HCT116 (cell line): ENCODE measurements at regions not wholly inside any gene's neighbourhood (a gene's known extent, or its start where the extent isn't known, plus 50 kb on each side); places are given as distances from the start of the nearest gene placed in this dataset.

Experiments used
- CTCF ChIP-seq, 3 experiments: fragments of 200-600 bp in 1 of 3; sonication (generic) in 1 of 3; IDR thresholded peaks in 2 of 3; conservative IDR thresholded peaks in 1 of 3; 2 replicates each; pipeline ENCODE4 v1.5.1; 2012 to 2017; ENCODE audit warnings: low read depth in 2 of 3, low read length in 2 of 3, antibody characterized with exemption in 1 of 3, borderline replicate concordance in 1 of 3, control low read depth in 1 of 3, mild to moderate bottlenecking in 1 of 3, mixed read lengths in 1 of 3, mixed run types in 1 of 3, moderate library complexity in 1 of 3; ENCODE audit not compliant: insufficient read depth in 1 of 3
- EZH2phosphoT487 ChIP-seq: fragments of 200-600 bp; IDR thresholded peaks from 2 replicates; pipeline ENCODE4 v1.6.1; 2018; ENCODE audit warnings: antibody characterized with exemption, borderline replicate concordance
- JUND ChIP-seq: IDR thresholded peaks from 2 replicates; pipeline ENCODE4 v1.6.1; 2012
- POLR2A ChIP-seq: IDR thresholded peaks from 2 replicates; pipeline ENCODE4 v1.7.0; 2011; ENCODE audit warnings: borderline replicate concordance; ENCODE audit not compliant: insufficient read depth, insufficient read length; ENCODE audit errors: extremely low read depth
- REST ChIP-seq: IDR thresholded peaks from 2 replicates; pipeline ENCODE4 v1.6.1; 2012; ENCODE audit warnings: low read depth
- SP1 ChIP-seq: IDR thresholded peaks from 2 replicates; pipeline ENCODE4 v1.6.1; 2012; ENCODE audit warnings: low read depth
- TCF7L2 ChIP-seq: IDR thresholded peaks from 2 replicates; pipeline ENCODE4 v1.7.0; 2011; ENCODE audit warnings: borderline replicate concordance, inconsistent platforms; ENCODE audit not compliant: insufficient read depth, insufficient read length; ENCODE audit errors: extremely low read depth
- YY1 ChIP-seq: IDR thresholded peaks from 2 replicates; pipeline ENCODE4 v1.6.1; 2011; ENCODE audit warnings: low read length, low read depth, moderate library complexity, mild to moderate bottlenecking; ENCODE audit not compliant: insufficient replicate concordance; ENCODE audit errors: extremely low read depth

DNA sequence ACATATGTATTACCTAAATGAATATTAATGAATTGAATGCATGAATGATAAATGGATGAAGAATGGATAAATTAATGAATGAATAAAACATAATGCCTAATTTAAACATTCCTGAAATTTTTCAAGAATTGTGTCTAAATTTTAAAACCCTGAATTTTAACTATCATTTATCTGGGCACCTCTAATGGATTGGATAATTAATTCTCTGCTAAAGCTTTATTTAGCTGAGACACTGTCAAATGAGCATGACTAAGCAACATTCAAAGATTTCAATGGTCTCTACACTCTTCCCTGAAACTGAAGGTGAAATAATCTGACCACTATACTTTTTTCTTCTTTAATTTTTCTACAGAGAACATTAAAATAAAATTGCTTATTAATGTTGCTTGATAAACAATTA is 1197.7 kb downstream of the C4orf33 start:
- TF ChIP-seq JUND: no peak
- TF ChIP-seq YY1: no peak
- TF ChIP-seq CTCF (IDR thresholded peaks at IDR 0.05 in 2 of 3, conservative IDR thresholded peaks at IDR 0.05 in 1 of 3; ENCODE audit: borderline replicate concordance in 1 of 3, insufficient read depth in 1 of 3, low read depth in 2 of 3, low read length in 2 of 3): no peak
- TF ChIP-seq REST: no peak
- no peak for TF ChIP-seq POLR2A
- TF ChIP-seq EZH2phosphoT487: no peak
- TF ChIP-seq TCF7L2: no peak
- TF ChIP-seq SP1: no peak
